GM12873 (cell line): ENCODE measurements at regions not wholly inside any gene's neighbourhood (a gene's known extent, or its start where the extent isn't known, plus 50 kb on each side); places are given as distances from the start of the nearest gene placed in this dataset.

Experiments
- CTCF ChIP-seq: IDR thresholded peaks from 2 replicates; pipeline ENCODE4 v1.5.1; 2012; ENCODE audit warnings: low read depth, mild to moderate bottlenecking, moderate library complexity, low read length, control low read depth; ENCODE audit not compliant: insufficient read depth; ENCODE audit errors: missing control alignments

GRCh38 chr18:44258086-44258485 lies 422.6 kb upstream of the SETBP1 start:
- no peak for TF ChIP-seq CTCF

GRCh38 chr18:44258576-44258975 lies 422.1 kb upstream of the SETBP1 start:
- no peak for TF ChIP-seq CTCF

GRCh38 chr18:44259610-44260009 lies 421.1 kb upstream of the SETBP1 start:
- TF ChIP-seq CTCF, result no peak

GRCh38 chr18:44265437-44265836 lies 415.3 kb upstream of the SETBP1 start:
- no peak for TF ChIP-seq CTCF

GRCh38 chr18:44273298-44273697 lies 407.4 kb upstream of the SETBP1 start:
- no peak for TF ChIP-seq CTCF

- no peak for TF ChIP-seq CTCF
Measured at GRCh38 chr18:44280479-44280878, 400.2 kb upstream of the SETBP1 start.

GRCh38 chr18:44286049-44286448 lies 394.6 kb upstream of the SETBP1 start:
- TF ChIP-seq CTCF, result no peak
